PC-9 (cell line): ENCODE measurements at regions not wholly inside any gene's neighbourhood (a gene's known extent, or its start where the extent isn't known, plus 50 kb on each side); places are given as distances from the start of the nearest gene placed in this dataset.

Experiments
- EZH2 ChIP-seq: fragments of 200-600 bp; sonication (generic); IDR thresholded peaks from 2 replicates; pipeline ENCODE4 v1.8.0; 2017; ENCODE audit warnings: antibody characterized with exemption, low read depth
- TF ChIP-seq, protein P1 (sequence below): fragments of 200-600 bp; sonication (generic); conservative IDR thresholded peaks from 2 replicates; pipeline ENCODE4 v1.6.1; 2017; ENCODE audit warnings: mixed run types, antibody characterized with exemption, mild to moderate bottlenecking, moderate library complexity

DNA sequence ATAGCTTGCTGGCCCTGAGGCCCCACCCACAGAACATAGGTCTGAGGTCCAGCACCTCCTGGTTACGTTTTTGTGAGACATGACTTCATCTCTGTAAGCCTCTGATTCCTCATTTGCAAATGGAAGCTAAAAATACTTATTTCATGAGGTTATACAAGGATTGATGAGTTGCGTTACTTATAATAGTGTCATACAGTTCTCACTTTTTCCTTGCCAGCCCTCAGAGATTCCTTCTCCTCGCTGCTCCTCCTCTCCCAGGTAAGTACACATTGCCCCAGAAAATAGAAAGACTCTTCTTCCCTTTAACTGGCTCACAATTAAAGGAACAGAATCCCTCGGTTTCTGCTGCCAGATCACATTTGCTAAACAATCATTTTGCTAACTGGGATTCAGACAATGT lies 739.2 kb downstream of the VRK1 start:
- TF ChIP-seq, protein P1, sequence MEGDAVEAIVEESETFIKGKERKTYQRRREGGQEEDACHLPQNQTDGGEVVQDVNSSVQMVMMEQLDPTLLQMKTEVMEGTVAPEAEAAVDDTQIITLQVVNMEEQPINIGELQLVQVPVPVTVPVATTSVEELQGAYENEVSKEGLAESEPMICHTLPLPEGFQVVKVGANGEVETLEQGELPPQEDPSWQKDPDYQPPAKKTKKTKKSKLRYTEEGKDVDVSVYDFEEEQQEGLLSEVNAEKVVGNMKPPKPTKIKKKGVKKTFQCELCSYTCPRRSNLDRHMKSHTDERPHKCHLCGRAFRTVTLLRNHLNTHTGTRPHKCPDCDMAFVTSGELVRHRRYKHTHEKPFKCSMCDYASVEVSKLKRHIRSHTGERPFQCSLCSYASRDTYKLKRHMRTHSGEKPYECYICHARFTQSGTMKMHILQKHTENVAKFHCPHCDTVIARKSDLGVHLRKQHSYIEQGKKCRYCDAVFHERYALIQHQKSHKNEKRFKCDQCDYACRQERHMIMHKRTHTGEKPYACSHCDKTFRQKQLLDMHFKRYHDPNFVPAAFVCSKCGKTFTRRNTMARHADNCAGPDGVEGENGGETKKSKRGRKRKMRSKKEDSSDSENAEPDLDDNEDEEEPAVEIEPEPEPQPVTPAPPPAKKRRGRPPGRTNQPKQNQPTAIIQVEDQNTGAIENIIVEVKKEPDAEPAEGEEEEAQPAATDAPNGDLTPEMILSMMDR = no peak
- TF ChIP-seq EZH2 = no peak
